SK-N-SH treated with all-trans-retinoic acid at 6 μM for 48 hours (cell line): ENCODE measurements at regions not wholly inside any gene's neighbourhood (a gene's known extent, or its start where the extent isn't known, plus 50 kb on each side); places are given as distances from the start of the nearest gene placed in this dataset.

ENCODE experiments used
- ARNTL ChIP-seq: fragments of 450-650 bp; formaldehyde crosslinking; IDR thresholded peaks from 2 replicates; pipeline ENCODE4 v1.5.0; 2020; ENCODE audit warnings: low read depth, mild to moderate bottlenecking, moderate library complexity, borderline replicate concordance
- PATZ1 ChIP-seq: fragments of 250-450 bp; sonication (Bioruptor Pico); IDR thresholded peaks from 2 replicates; pipeline ENCODE4 v1.8.0; 2020; ENCODE audit warnings: mild to moderate bottlenecking, moderate library complexity, borderline replicate concordance
- RARB ChIP-seq: fragments of 250-450 bp; sonication (Bioruptor Pico); IDR thresholded peaks from 2 replicates; pipeline ENCODE4 v1.8.0; 2021; ENCODE audit warnings: mild to moderate bottlenecking, moderate library complexity
- SNAI2 ChIP-seq: fragments of 250-450 bp; sonication (Bioruptor Pico); IDR thresholded peaks from 2 replicates; pipeline ENCODE4 v1.5.0; 2020; ENCODE audit warnings: mild to moderate bottlenecking, moderate library complexity
- ZFP3 ChIP-seq: fragments of 250-450 bp; sonication (Bioruptor Pico); IDR thresholded peaks from 2 replicates; pipeline ENCODE4 v1.5.0; 2020; ENCODE audit warnings: mild to moderate bottlenecking, moderate library complexity
- ZFP30 ChIP-seq: fragments of 450-650 bp; formaldehyde crosslinking; IDR thresholded peaks from 2 replicates; pipeline ENCODE4 v1.5.0; 2022; ENCODE audit warnings: mild to moderate bottlenecking, moderate library complexity
- ZNF70 ChIP-seq: fragments of 450-650 bp; formaldehyde crosslinking; IDR thresholded peaks from 2 replicates; pipeline ENCODE4 v1.5.0; 2020; ENCODE audit warnings: mild to moderate bottlenecking, moderate library complexity
- ZNF8 ChIP-seq: fragments of 450-650 bp; formaldehyde crosslinking; IDR thresholded peaks from 2 replicates; pipeline ENCODE4 v1.5.0; 2020; ENCODE audit warnings: mild to moderate bottlenecking, moderate library complexity
- TF ChIP-seq, protein P1 (sequence below): fragments of 250-450 bp; sonication (Bioruptor Pico); IDR thresholded peaks from 2 replicates; pipeline ENCODE4 v1.5.1; 2020; ENCODE audit warnings: low read depth, mild to moderate bottlenecking, moderate library complexity

GRCh38 chr16:8032406-8032805 lies 557.9 kb downstream of the TMEM114 start:
- TF ChIP-seq, protein P1, sequence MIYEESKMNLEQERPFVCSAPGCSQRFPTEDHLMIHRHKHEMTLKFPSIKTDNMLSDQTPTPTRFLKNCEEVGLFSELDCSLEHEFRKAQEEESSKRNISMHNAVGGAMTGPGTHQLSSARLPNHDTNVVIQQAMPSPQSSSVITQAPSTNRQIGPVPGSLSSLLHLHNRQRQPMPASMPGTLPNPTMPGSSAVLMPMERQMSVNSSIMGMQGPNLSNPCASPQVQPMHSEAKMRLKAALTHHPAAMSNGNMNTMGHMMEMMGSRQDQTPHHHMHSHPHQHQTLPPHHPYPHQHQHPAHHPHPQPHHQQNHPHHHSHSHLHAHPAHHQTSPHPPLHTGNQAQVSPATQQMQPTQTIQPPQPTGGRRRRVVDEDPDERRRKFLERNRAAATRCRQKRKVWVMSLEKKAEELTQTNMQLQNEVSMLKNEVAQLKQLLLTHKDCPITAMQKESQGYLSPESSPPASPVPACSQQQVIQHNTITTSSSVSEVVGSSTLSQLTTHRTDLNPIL (CRISPR knock-in tag), result no peak
- TF ChIP-seq ZNF8 (CRISPR knock-in tag) (no peak), ARNTL (no peak), SNAI2 (CRISPR knock-in tag) (no peak), PATZ1 (CRISPR knock-in tag) (no peak), RARB (CRISPR knock-in tag) (no peak), ZFP30 (CRISPR knock-in tag) (no peak), ZNF70 (CRISPR knock-in tag) (no peak), ZFP3 (CRISPR knock-in tag) (no peak)
